CD4-positive, CD25-positive, alpha-beta regulatory T cell (primary cell): ENCODE measurements at regions not wholly inside any gene's neighbourhood (a gene's known extent, or its start where the extent isn't known, plus 50 kb on each side); places are given as distances from the start of the nearest gene placed in this dataset.
A peak's percentile ranks its signal among the peaks of the same experiment; 100 is the strongest.

Experiments
- ATAC-seq, 2 donors: fragments of 150-1000 bp; cut with Tn5 transposase; one replicate each; pipeline ENCODE4 v1.10.0; 2021; ENCODE audit warnings: low read depth in 2 of 2, moderate number of reproducible peaks in 2 of 2, moderate library complexity in 1 of 2
- DNase-seq, 3 donors: peaks; one replicate each; pipeline versions ENCODE4 v3.0.0 to v3.0.0-alpha.2; 2012 to 2022; ENCODE audit warnings: mixed read lengths in 1 of 3
- H3K27ac ChIP-seq: one replicate; pipeline ENCODE4 v1.7.0; 2013; ENCODE audit warnings: mild to moderate bottlenecking, low read length; ENCODE audit not compliant: insufficient read depth, poor library complexity, severe bottlenecking
- H3K27me3 ChIP-seq: one replicate; pipeline ENCODE4 v1.7.0; 2013; ENCODE audit warnings: low read length; ENCODE audit not compliant: control insufficient read depth, insufficient read depth
- H3K36me3 ChIP-seq: one replicate; pipeline ENCODE4 v1.7.0; 2013; ENCODE audit warnings: mild to moderate bottlenecking, low read length, moderate library complexity; ENCODE audit not compliant: control insufficient read depth, insufficient read depth
- H3K4me1 ChIP-seq: 2 replicates; pipeline ENCODE4 v1.7.0; 2013; ENCODE audit warnings: mild to moderate bottlenecking, low read length; ENCODE audit not compliant: insufficient read depth, control insufficient read depth, poor library complexity, severe bottlenecking
- H3K4me3 ChIP-seq: one replicate; pipeline ENCODE4 v1.7.0; 2013; ENCODE audit warnings: low read depth, mild to moderate bottlenecking, low read length, moderate library complexity
- H3K9me3 ChIP-seq, 2 experiments: 1 replicate in 1 of 2; 2 replicates in 1 of 2; pipeline ENCODE4 v1.7.0; 2013; ENCODE audit warnings: low read length in 2 of 2, mild to moderate bottlenecking in 1 of 2, moderate library complexity in 1 of 2; ENCODE audit not compliant: control insufficient read depth in 2 of 2
- H3K27ac Mint-ChIP-seq, 3 donors: one replicate each; pipeline ENCODE4 v1.8.0; 2020 to 2022; ENCODE audit warnings: mild to moderate bottlenecking in 3 of 3, mixed read lengths in 3 of 3, moderate library complexity in 2 of 3
- H3K27me3 Mint-ChIP-seq: one replicate; pipeline ENCODE4 v1.8.0; 2022; ENCODE audit warnings: mild to moderate bottlenecking, mixed read lengths
- H3K36me3 Mint-ChIP-seq: one replicate; pipeline ENCODE4 v1.8.0; 2020; ENCODE audit warnings: mixed read lengths
- H3K4me1 Mint-ChIP-seq, 4 donors: one replicate each; pipeline ENCODE4 v1.8.0; 2020 to 2022; ENCODE audit warnings: mixed read lengths in 4 of 4, mild to moderate bottlenecking in 1 of 4
- H3K4me3 Mint-ChIP-seq, 4 donors: one replicate each; pipeline ENCODE4 v1.8.0; 2020 to 2022; ENCODE audit warnings: mild to moderate bottlenecking in 4 of 4, mixed read lengths in 4 of 4, moderate library complexity in 3 of 4
- H3K9me3 Mint-ChIP-seq, 7 donors: one replicate each; pipeline ENCODE4 v1.8.0; 2020 to 2022; ENCODE audit warnings: mixed read lengths in 7 of 7, mild to moderate bottlenecking in 3 of 7, moderate library complexity in 2 of 7

- Mint-ChIP-seq H3K27ac (no peak overlapping the region), H3K9me3 (peaks cover 0 to 16% (median 5%) of the 10 kb centered on the region in 7 donors), H3K4me1 (no peaks in the 10 kb centered on the region), H3K27me3 (no peaks in the 10 kb centered on the region), H3K4me3 (no peak overlapping the region), H3K36me3 (no peaks in the 10 kb centered on the region)
- no peak overlapping the region for H3K4me3 ChIP-seq
- H3K27me3 ChIP-seq = no peaks in the 10 kb centered on the region
- no peak for ATAC-seq
- H3K9me3 ChIP-seq = no peaks in the 10 kb centered on the region
- DNase-seq = no peak
- no peaks in the 10 kb centered on the region for H3K36me3 ChIP-seq
- no peaks in the 10 kb centered on the region for H3K4me1 ChIP-seq
- H3K27ac ChIP-seq = no peak overlapping the region
These were observed 552.6 kb downstream of the NSUN3 start for GRCh38 chr3:94615275-94616065.

- Histone ChIP-seq H3K27ac (no peak overlapping the region), H3K9me3 (no peaks in the 10 kb centered on the region), H3K36me3 (no peaks in the 10 kb centered on the region), H3K4me1 (no peaks in the 10 kb centered on the region), H3K27me3 (no peaks in the 10 kb centered on the region), H3K4me3 (no peak overlapping the region)
- no peaks in the 10 kb centered on the region for H3K27me3 Mint-ChIP-seq
- DNase-seq (no peak), ATAC-seq (no peak)
- peaks cover 4 to 27% (median 5%) of the 10 kb centered on the region in 7 donors for H3K9me3 Mint-ChIP-seq
- H3K36me3 Mint-ChIP-seq = no peaks in the 10 kb centered on the region
- H3K4me3 Mint-ChIP-seq = peak overlapping the region in 1 of 4 donors; percentile 27
- H3K27ac Mint-ChIP-seq = no peak overlapping the region
- H3K4me1 Mint-ChIP-seq = no peaks in the 10 kb centered on the region
These were observed 554.0 kb downstream of the NSUN3 start for GRCh38 chr3:94616833-94617232.

- Mint-ChIP-seq H3K4me1 (no peaks in the 10 kb centered on the region), H3K27ac (no peak overlapping the region), H3K4me3 (peak overlapping the region in 1 of 4 donors; percentile 27), H3K27me3 (no peaks in the 10 kb centered on the region), H3K9me3 (peaks cover 4 to 24% (median 5%) of the 10 kb centered on the region in 7 donors), H3K36me3 (no peaks in the 10 kb centered on the region)
- Histone ChIP-seq H3K27me3 (no peaks in the 10 kb centered on the region), H3K4me1 (no peaks in the 10 kb centered on the region), H3K4me3 (no peak overlapping the region), H3K27ac (no peak overlapping the region), H3K9me3 (no peaks in the 10 kb centered on the region), H3K36me3 (no peaks in the 10 kb centered on the region)
- ATAC-seq (no peak), DNase-seq (no peak)
These were observed 554.5 kb downstream of the NSUN3 start for GRCh38 chr3:94617312-94617711.

GRCh38 chr3:94619643-94620042 lies 556.8 kb downstream of the NSUN3 start:
- Mint-ChIP-seq H3K4me1 (no peaks in the 10 kb centered on the region), H3K4me3 (no peak overlapping the region), H3K27ac (no peak overlapping the region), H3K27me3 (no peaks in the 10 kb centered on the region), H3K36me3 (no peaks in the 10 kb centered on the region), H3K9me3 (peaks cover 0 to 32% (median 5%) of the 10 kb centered on the region in 7 donors)
- ATAC-seq (no peak), DNase-seq (no peak)
- Histone ChIP-seq H3K4me3 (no peak overlapping the region), H3K4me1 (no peaks in the 10 kb centered on the region), H3K27me3 (no peaks in the 10 kb centered on the region), H3K27ac (no peak overlapping the region), H3K36me3 (no peaks in the 10 kb centered on the region), H3K9me3 (no peaks in the 10 kb centered on the region)

- Histone ChIP-seq H3K4me1 (no peaks in the 10 kb centered on the region), H3K9me3 (peaks cover 0 to 3% of the 10 kb centered on the region in 2 experiments), H3K4me3 (no peak overlapping the region), H3K27me3 (no peaks in the 10 kb centered on the region), H3K27ac (no peak overlapping the region), H3K36me3 (no peaks in the 10 kb centered on the region)
- peaks cover 0 to 17% (median 1%) of the 10 kb centered on the region in 7 donors for H3K9me3 Mint-ChIP-seq
- ATAC-seq = no peak
- no peaks in the 10 kb centered on the region for H3K4me1 Mint-ChIP-seq
- no peaks in the 10 kb centered on the region for H3K36me3 Mint-ChIP-seq
- no peaks in the 10 kb centered on the region for H3K27me3 Mint-ChIP-seq
- H3K4me3 Mint-ChIP-seq = no peak overlapping the region
- no peak overlapping the region for H3K27ac Mint-ChIP-seq
- no peak for DNase-seq
These were observed 563.7 kb downstream of the NSUN3 start for GRCh38 chr3:94626573-94626972.

GRCh38 chr3:94627689-94628088 lies 564.8 kb downstream of the NSUN3 start:
- ATAC-seq (no peak), DNase-seq (no peak)
- Mint-ChIP-seq H3K27ac (no peak overlapping the region), H3K36me3 (no peaks in the 10 kb centered on the region), H3K4me1 (no peaks in the 10 kb centered on the region), H3K4me3 (no peak overlapping the region), H3K9me3 (peaks cover 2 to 19% (median 3%) of the 10 kb centered on the region in 7 donors), H3K27me3 (no peaks in the 10 kb centered on the region)
- Histone ChIP-seq H3K36me3 (no peaks in the 10 kb centered on the region), H3K27me3 (no peaks in the 10 kb centered on the region), H3K9me3 (peaks cover 0 to 3% of the 10 kb centered on the region in 2 experiments), H3K27ac (no peak overlapping the region), H3K4me3 (no peak overlapping the region), H3K4me1 (no peaks in the 10 kb centered on the region)

- no peaks in the 10 kb centered on the region for H3K4me1 Mint-ChIP-seq
- Histone ChIP-seq H3K4me1 (no peaks in the 10 kb centered on the region), H3K36me3 (no peaks in the 10 kb centered on the region), H3K4me3 (no peak overlapping the region), H3K27ac (no peak overlapping the region), H3K9me3 (no peaks in the 10 kb centered on the region), H3K27me3 (no peaks in the 10 kb centered on the region)
- H3K9me3 Mint-ChIP-seq = peaks cover 0 to 23% (median 4%) of the 10 kb centered on the region in 7 donors
- no peak overlapping the region for H3K27ac Mint-ChIP-seq
- H3K4me3 Mint-ChIP-seq = no peak overlapping the region
- DNase-seq (no peak), ATAC-seq (no peak)
- no peaks in the 10 kb centered on the region for H3K36me3 Mint-ChIP-seq
- H3K27me3 Mint-ChIP-seq = no peaks in the 10 kb centered on the region
These were observed 580.5 kb downstream of the NSUN3 start for GRCh38 chr3:94643400-94643799.

- no peaks in the 10 kb centered on the region for H3K27me3 Mint-ChIP-seq
- H3K36me3 Mint-ChIP-seq = no peaks in the 10 kb centered on the region
- no peaks in the 10 kb centered on the region for H3K4me1 Mint-ChIP-seq
- Histone ChIP-seq H3K27ac (no peak overlapping the region), H3K4me1 (no peaks in the 10 kb centered on the region), H3K36me3 (no peaks in the 10 kb centered on the region), H3K9me3 (no peaks in the 10 kb centered on the region), H3K4me3 (no peak overlapping the region), H3K27me3 (no peaks in the 10 kb centered on the region)
- no peak overlapping the region for H3K4me3 Mint-ChIP-seq
- no peak overlapping the region for H3K27ac Mint-ChIP-seq
- DNase-seq = no peak
- no peak for ATAC-seq
- H3K9me3 Mint-ChIP-seq = peaks cover 2 to 39% (median 6%) of the 10 kb centered on the region in 7 donors
These were observed 582.9 kb downstream of the NSUN3 start for GRCh38 chr3:94645790-94646189.
